GM18498 (cell line): ENCODE measurements at regions not wholly inside any gene's neighbourhood (a gene's known extent, or its start where the extent isn't known, plus 50 kb on each side); places are given as distances from the start of the nearest gene placed in this dataset.

Experiments
- ATAC-seq: cut with Tn5 transposase; IDR thresholded peaks from one replicate; pipeline ENCODE4 v1.9.1; 2021; ENCODE audit warnings: mild to moderate bottlenecking, moderate library complexity; ENCODE audit not compliant: unreplicated experiment

GRCh38 chr4:81647388-81647787 lies 175.7 kb upstream of the RASGEF1B start:
- ATAC-seq: no peak

GRCh38 chr4:81642543-81642942 lies 170.8 kb upstream of the RASGEF1B start:
- no peak for ATAC-seq

GRCh38 chr4:81639248-81639647 lies 167.5 kb upstream of the RASGEF1B start:
- ATAC-seq: no peak

GRCh38 chr4:81638698-81639097 lies 167.0 kb upstream of the RASGEF1B start:
- no peak for ATAC-seq

GRCh38 chr4:81635739-81636138 lies 164.0 kb upstream of the RASGEF1B start:
- ATAC-seq: peak; percentile 92

GRCh38 chr4:81634766-81635549 lies 163.3 kb upstream of the RASGEF1B start:
- no peak for ATAC-seq

GRCh38 chr4:81634165-81634564 lies 162.5 kb upstream of the RASGEF1B start:
- ATAC-seq: no peak

- ATAC-seq: no peak
These were observed 161.0 kb upstream of the RASGEF1B start for GRCh38 chr4:81632581-81633299.

- peak; percentile 53 for ATAC-seq
These were observed 160.3 kb upstream of the RASGEF1B start for GRCh38 chr4:81631958-81632441.

- ATAC-seq: no peak
These were observed 157.7 kb upstream of the RASGEF1B start for GRCh38 chr4:81629366-81629765.

- ATAC-seq: peak; percentile 55
These were observed 156.8 kb upstream of the RASGEF1B start for GRCh38 chr4:81628489-81628888.

- no peak for ATAC-seq
These were observed 155.9 kb upstream of the RASGEF1B start for GRCh38 chr4:81627590-81627989.

- no peak for ATAC-seq
These were observed 155.1 kb upstream of the RASGEF1B start for GRCh38 chr4:81626851-81627250.

- ATAC-seq: no peak
These were observed 154.0 kb upstream of the RASGEF1B start for GRCh38 chr4:81625422-81626417.

GRCh38 chr4:81623434-81623833 lies 151.7 kb upstream of the RASGEF1B start:
- no peak for ATAC-seq

GRCh38 chr4:81622474-81623184 lies 150.9 kb upstream of the RASGEF1B start:
- ATAC-seq: no peak

- no peak for ATAC-seq
These were observed 150.3 kb upstream of the RASGEF1B start for GRCh38 chr4:81622028-81622427.

- ATAC-seq: no peak
These were observed 149.8 kb upstream of the RASGEF1B start for GRCh38 chr4:81621490-81621889.

GRCh38 chr4:81620442-81620841 lies 148.7 kb upstream of the RASGEF1B start:
- ATAC-seq: no peak

- ATAC-seq: no peak
These were observed 145.8 kb upstream of the RASGEF1B start for GRCh38 chr4:81617545-81617944.
